ENCODE measurements at regions not wholly inside any gene's neighbourhood (a gene's known extent, or its start where the extent isn't known, plus 50 kb on each side); places are given as distances from the start of the nearest gene placed in this dataset.

DNA sequence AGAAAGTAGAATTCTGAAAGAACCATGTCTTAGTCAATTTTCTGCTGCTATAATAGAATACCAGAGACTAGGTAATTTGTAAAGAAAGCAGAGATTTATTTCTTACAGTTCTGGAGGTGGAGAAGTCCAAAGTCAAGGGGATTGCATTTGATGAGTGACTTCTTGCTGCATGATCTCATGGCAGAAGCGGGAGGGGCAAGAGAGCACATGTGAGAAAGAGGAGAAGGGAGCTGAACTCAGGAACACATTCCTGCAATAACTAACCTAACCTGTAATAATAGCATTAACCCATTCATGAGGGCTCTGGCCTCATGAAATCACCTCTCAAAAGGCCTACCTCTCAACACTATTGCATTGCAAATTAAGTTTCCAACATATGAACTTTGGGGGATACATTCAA, 797.5 kb upstream of the POU3F3 start:
- Histone ChIP-seq H3K79me2 (ENCODE audit: insufficient read depth, low read length) (no peaks in the 10 kb centered on the region), H3K27ac (ENCODE audit: low read length) (no peak overlapping the region), H3K4me1 (ENCODE audit: insufficient read depth, low read length) (no peaks in the 10 kb centered on the region), H3K36me3 (ENCODE audit: insufficient read depth, low read length) (no peaks in the 10 kb centered on the region), H3K9me3 (ENCODE audit: insufficient read depth, low read length, severe bottlenecking) (no peaks in the 10 kb centered on the region), H3K27me3 (ENCODE audit: insufficient read depth, low read length, poor library complexity) (no peaks in the 10 kb centered on the region), H2AFZ (ENCODE audit: low read depth, low read length) (no peak overlapping the region), H4K20me1 (ENCODE audit: insufficient read depth, low read length) (no peaks in the 10 kb centered on the region), H3K9ac (ENCODE audit: low read depth, low read length) (no peak overlapping the region), H3K4me3 (ENCODE audit: low read depth in 1 of 2, low read length in 2 of 2) (no peak overlapping the region), H3K4me2 (ENCODE audit: insufficient read depth, low read length) (no peak overlapping the region)
- ATAC-seq (ENCODE audit: insufficient read depth, low read depth) (no peak), DNase-seq (no peak)
- TF ChIP-seq CTCF (IDR thresholded peaks at IDR 0.05; ENCODE audit: borderline replicate concordance, extremely low read depth, low read length, poor library complexity, severe bottlenecking): no peak
- TF ChIP-seq EZH2 (IDR thresholded peaks at IDR 0.05; ENCODE audit: borderline replicate concordance, low read depth, low read length, severe bottlenecking): no peak

GRCh38 chr2:104068665-104069064, 785.2 kb upstream of the POU3F3 start:
- Histone ChIP-seq H2AFZ (ENCODE audit: low read depth, low read length) (no peak overlapping the region), H3K4me1 (ENCODE audit: insufficient read depth, low read length) (no peaks in the 10 kb centered on the region), H3K36me3 (ENCODE audit: insufficient read depth, low read length) (no peaks in the 10 kb centered on the region), H3K4me2 (ENCODE audit: insufficient read depth, low read length) (no peak overlapping the region), H3K9ac (ENCODE audit: low read depth, low read length) (no peak overlapping the region), H3K4me3 (ENCODE audit: low read depth in 1 of 2, low read length in 2 of 2) (no peak overlapping the region), H3K79me2 (ENCODE audit: insufficient read depth, low read length) (no peaks in the 10 kb centered on the region), H3K9me3 (ENCODE audit: insufficient read depth, low read length, severe bottlenecking) (no peaks in the 10 kb centered on the region), H3K27me3 (ENCODE audit: insufficient read depth, low read length, poor library complexity) (no peaks in the 10 kb centered on the region), H4K20me1 (ENCODE audit: insufficient read depth, low read length) (no peaks in the 10 kb centered on the region), H3K27ac (ENCODE audit: low read length) (no peak overlapping the region)
- ATAC-seq (ENCODE audit: insufficient read depth, low read depth) (no peak), DNase-seq (no peak)
- TF ChIP-seq EZH2 (IDR thresholded peaks at IDR 0.05; ENCODE audit: borderline replicate concordance, low read depth, low read length, severe bottlenecking): no peak
- no peak for TF ChIP-seq CTCF (IDR thresholded peaks at IDR 0.05; ENCODE audit: borderline replicate concordance, extremely low read depth, low read length, poor library complexity, severe bottlenecking)

DNA sequence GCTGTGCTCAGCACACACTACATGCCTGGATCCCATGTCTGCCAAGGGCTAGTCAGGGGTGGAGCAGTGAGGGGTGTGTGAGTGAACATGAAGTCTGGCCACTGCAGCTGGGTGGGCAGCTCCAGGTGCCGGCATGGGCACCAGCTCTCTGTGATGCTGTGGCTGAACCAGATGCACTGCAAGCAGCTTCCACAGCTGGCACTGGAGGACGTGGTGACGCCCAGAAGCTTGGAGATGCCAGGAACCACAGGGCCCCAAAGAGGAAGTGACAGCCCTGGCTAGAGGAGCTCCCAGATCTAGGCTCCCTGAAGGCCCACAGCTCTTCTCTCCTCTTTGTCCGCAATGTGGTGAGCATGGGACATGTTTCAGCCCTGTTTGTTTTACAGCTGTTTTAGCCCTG, 776.3 kb upstream of the POU3F3 start:
- no peak overlapping the region for H2AFZ ChIP-seq (ENCODE audit: low read depth, low read length)

More for the DNA sequence above, 776.3 kb upstream of the POU3F3 start:
- no peak for ATAC-seq (ENCODE audit: insufficient read depth, low read depth)
- no peak overlapping the region for H3K4me3 ChIP-seq (ENCODE audit: low read depth in 1 of 2, low read length in 2 of 2)
- no peaks in the 10 kb centered on the region for H3K4me1 ChIP-seq (ENCODE audit: insufficient read depth, low read length)
- no peaks in the 10 kb centered on the region for H3K79me2 ChIP-seq (ENCODE audit: insufficient read depth, low read length)
- no peak overlapping the region for H3K9ac ChIP-seq (ENCODE audit: low read depth, low read length)
- DNase-seq: no peak
- TF ChIP-seq EZH2 (IDR thresholded peaks at IDR 0.05; ENCODE audit: borderline replicate concordance, low read depth, low read length, severe bottlenecking) (no peak), CTCF (IDR thresholded peaks at IDR 0.05; ENCODE audit: borderline replicate concordance, extremely low read depth, low read length, poor library complexity, severe bottlenecking) (no peak)
- no peak overlapping the region for H3K27ac ChIP-seq (ENCODE audit: low read length)
- no peaks in the 10 kb centered on the region for H3K36me3 ChIP-seq (ENCODE audit: insufficient read depth, low read length)
- no peaks in the 10 kb centered on the region for H3K27me3 ChIP-seq (ENCODE audit: insufficient read depth, low read length, poor library complexity)
- no peaks in the 10 kb centered on the region for H4K20me1 ChIP-seq (ENCODE audit: insufficient read depth, low read length)
- no peak overlapping the region for H3K4me2 ChIP-seq (ENCODE audit: insufficient read depth, low read length)
- peaks cover 5% of the 10 kb centered on the region for H3K9me3 ChIP-seq (ENCODE audit: insufficient read depth, low read length, severe bottlenecking)
